NCI-H1092 (cell line): ENCODE measurements at regions not wholly inside any gene's neighbourhood (a gene's known extent, or its start where the extent isn't known, plus 50 kb on each side); places are given as distances from the start of the nearest gene placed in this dataset.
"Not testable (repeated sequence)": the region's sequence is repeated elsewhere in the genome, so short reads cannot be mapped to it uniquely, and the experiment has no call there.

Source experiments
- DNase-seq: peaks from one replicate; lab custom pipeline; 2025; lab: John Stamatoyannopoulos, UW

DNA sequence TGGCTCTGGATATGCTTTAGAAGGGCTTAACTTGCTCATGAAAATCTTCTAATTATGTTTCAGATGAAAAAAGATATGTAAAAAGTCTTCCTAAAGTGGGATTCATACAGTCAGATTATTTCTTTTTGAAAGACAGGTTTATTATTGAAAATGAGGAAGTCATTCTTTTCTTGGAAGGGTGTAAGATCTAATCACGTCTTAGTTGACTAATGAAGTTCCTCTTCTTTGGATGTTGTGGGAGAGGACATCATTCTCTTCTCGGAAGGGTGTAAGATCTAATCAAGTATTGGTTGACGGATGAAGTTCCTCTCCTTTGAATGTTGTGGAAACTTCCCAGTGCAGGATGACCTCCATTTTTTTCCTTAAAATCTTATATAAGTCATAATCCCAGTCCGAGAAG, 74.9 kb downstream of the ALG10 start:
- DNase-seq, result no peak

DNA sequence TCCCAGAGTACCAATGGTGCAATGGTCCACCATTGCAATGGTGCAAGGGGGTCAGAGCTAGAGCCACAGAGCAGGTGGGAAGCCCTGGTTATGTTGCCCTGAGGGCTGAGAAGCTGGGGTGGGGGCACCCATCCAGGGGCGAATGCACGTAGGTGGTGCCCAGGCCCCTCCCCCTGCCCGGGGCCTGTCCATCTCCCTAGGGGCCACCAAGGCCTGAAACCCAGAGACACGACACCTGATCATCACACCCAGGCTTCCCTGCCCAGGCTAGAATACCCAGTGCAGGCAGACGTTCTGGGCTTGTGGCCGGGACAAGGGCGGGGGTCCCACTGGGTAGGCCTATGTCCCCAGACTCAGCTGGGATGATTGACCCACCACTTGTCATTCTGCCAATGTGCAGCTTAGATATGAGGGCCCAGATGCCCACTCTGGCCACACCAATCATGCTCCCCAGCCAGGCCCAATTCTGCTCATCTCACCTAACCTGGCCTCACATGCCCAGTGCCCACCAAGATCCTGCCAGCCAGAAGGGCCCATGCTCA, 83.2 kb downstream of the ALG10 start:
- no peak for DNase-seq

- no peak for DNase-seq
These were observed 83.9 kb downstream of the ALG10 start for GRCh38 chr12:34106172-34106571.

- DNase-seq, result no peak
These were observed 84.7 kb downstream of the ALG10 start for GRCh38 chr12:34107016-34107415.

- DNase-seq, result no peak
These were observed 85.6 kb downstream of the ALG10 start for GRCh38 chr12:34107781-34108404.

DNA sequence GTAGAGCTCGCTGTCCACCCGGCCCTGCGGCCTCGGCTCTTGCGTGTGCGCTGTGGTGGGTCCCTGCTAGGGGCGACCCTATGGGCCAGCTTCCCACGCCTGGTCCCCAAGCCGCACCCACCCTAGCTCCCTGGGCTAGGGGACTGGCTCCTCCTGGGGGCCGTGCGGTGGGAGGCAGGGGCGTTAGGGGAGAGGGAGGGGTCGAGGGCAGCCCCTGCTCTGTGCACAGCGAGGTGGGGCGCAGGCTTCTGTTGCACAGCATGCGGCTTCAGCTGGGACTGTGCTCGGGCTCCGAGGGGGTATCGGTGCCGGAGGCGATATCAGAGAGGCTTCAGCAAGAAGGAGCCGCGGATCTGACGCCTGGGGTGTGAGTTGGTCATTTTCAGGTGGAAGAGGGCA, 86.1 kb downstream of the ALG10 start:
- DNase-seq, result no peak

DNA sequence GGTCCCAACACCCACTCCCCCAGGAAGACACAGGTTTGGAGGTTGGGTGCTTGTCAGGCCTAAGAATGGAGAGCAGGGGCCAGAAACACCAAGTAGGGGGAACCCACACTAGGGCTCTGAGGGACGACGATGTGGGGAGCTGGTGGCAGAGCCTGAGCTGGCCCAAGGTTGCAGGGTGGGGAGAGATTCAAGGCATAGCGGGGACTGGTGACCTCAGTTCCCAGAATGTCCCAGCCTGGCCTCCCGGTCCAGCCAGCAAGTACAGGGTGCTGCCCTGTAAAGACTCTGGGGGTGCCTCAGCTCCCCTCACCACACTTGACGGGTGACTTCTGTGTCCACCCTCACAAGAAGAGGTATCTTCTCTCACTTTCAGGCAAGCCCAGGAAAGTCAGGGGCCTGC, 86.7 kb downstream of the ALG10 start:
- DNase-seq, result no peak

- DNase-seq, result no peak
These were observed 87.1 kb downstream of the ALG10 start for GRCh38 chr12:34109390-34109789.

DNA sequence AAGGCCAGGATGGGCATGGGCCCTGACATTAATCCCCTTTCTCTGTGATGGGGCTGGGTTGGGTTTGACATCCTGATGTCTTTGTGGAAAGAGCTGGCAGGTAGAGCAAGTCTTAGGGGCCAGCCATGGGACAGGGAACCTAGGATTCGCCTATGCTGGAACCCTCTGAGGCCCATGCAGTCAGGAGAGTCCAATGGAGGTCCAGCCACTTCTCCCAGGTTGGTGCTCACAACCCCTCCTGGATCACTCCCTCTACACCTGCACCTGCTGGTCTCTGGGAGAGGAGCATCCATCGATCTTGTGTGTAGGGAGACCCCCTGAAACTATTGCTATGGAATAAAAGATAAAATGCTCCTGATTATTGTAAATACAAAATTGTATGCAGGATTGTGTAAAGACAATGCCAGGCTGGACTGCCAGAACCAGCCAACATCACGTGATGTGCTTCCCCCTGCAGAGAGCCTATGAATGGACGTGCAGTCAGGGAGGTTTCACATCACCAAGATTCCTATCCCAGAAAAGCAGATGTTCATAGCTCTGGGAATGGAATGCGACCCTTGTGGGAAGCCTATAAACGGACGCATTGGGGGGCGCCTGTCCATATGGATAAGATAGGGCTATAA, 87.7 kb downstream of the ALG10 start:
- DNase-seq, result not testable (repeated sequence)

DNA sequence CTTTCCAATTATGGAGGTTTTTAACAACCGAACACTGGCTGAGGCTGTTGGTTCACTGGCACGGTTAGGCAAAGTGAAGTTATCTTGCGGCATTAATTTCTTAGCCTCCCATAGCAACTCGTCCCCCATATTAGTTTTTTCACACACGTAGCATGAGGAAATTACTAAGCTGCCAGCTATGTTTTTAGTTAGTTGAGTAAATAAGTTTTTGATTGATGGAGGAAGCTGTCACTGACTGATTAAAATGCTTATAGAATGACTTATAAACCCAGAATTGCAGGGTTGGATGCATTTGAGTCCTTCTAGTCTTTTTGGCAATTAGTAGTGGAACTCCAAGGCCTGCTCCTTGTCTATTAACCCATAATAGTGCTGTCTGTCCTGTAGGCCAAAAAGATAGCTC, 97.1 kb downstream of the ALG10 start:
- DNase-seq, result no peak

DNA sequence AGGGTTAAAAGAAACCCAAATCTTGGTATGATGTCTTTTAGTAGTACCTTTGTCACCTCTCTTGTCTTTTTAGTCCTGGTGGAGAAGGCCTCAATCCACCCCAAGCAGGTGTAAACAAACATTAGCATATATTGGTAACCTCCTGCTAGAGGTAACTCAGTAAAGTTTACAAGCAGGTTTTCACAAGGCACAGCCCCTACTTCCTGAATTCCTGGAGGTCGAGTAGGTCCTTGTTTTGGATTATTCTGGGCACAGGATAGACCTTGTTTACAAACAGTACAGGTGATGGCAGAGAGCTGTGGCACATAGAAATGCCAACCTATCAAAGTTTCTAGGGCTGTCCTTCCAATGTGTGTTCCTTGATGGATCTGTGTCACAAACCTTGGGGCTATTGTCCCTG, 99.1 kb downstream of the ALG10 start:
- DNase-seq, result no peak

DNA sequence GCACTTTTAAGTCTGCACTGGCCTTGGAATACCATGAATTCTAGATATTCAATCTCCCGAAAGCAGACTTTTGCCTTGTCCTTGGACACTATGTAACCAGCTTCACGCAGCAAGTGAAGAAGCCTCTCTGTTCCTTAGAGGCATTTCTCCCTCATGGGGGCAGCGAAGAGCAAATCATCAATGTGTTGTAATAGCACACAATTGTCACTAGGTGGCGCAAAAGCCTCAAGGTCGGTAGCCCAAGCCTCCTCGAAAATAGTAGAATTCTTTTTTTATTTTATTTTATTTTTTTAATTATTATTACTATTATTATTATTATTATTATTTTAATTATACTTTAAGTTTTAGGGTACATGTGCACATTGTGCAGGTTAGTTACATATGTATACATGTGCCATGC, 100.8 kb downstream of the ALG10 start:
- DNase-seq, result peak; percentile 27

GRCh38 chr12:34124608-34125007, 102.3 kb downstream of the ALG10 start:
- DNase-seq, result no peak

DNA sequence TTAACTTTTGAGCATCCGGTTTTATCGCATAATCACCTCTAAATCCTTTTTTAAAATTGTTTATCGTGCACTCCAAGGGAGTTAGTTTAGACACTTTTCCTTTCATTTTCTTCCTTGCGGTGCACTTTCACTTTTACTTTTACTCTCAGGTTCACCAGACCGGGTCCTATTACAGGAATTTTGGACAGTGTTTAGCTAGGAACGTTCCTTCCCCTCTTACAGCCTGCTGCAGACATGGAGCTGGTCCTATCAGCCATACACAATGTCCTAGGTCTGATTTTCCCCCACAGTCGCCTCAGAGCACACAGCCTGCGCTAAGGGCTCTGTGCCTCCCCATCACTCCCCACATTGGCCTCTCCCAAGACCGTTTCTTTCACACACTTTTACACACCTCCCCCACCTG, 103.9 kb downstream of the ALG10 start:
- DNase-seq, result no peak

DNA sequence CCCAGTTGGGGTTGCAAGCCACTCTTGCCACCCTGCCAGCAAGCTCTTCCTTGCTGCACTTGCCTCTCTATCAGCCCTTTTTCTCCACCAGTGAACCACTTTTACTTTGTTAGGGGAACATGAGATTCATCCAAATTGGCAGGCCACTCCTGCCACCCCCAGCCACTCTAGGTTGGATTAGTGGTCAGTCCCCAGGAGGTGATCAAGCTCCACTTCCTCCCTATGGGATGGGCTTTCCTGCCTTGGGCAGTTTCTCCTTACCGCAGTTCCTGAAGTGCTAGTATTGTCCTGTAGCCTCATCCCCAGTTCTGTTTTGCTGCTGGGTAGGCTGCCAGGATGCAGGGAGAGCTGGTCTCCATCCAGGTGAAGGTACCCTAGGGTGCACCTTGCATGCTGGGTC, 104.5 kb downstream of the ALG10 start:
- no peak for DNase-seq

- DNase-seq, result not testable (repeated sequence)
These were observed 105.1 kb downstream of the ALG10 start for GRCh38 chr12:34127379-34127778.

GRCh38 chr12:34142430-34142829, 120.1 kb downstream of the ALG10 start:
- no peak for DNase-seq

- no peak for DNase-seq
These were observed 128.7 kb downstream of the ALG10 start for GRCh38 chr12:34151019-34151418.

- no peak for DNase-seq
These were observed 141.1 kb downstream of the ALG10 start for GRCh38 chr12:34163443-34163842.

DNA sequence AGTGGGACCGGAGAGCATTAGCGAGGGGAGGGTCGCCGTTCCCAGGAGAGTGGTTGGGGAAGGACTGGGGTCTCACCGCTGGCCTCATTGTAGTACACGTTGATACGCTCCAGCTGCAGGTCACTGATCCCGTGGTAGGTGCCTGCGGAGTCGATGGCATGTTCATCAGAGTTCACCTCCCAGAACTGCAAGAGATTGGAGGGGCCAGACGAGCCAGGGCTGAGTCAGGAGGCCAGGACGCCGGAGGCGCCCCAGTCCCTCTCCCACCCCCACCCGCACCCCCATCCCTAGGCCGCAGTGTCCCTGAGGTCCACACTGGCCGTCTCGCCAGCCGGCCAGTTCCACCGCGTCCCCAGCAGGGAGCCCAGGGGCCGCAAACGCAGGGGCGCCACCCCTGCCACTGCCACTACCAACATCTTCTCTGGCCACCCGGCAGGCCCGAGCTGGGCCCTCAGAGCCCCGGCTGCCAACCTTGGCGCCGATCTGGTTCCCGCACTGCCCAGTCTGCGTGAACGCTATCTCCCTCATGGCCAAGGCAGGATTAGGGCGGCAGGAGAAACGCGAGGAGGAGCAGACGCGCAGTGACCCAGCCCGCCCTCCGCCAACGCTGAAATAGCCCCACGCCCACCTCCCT, 144.2 kb downstream of the ALG10 start:
- no peak for DNase-seq

DNA sequence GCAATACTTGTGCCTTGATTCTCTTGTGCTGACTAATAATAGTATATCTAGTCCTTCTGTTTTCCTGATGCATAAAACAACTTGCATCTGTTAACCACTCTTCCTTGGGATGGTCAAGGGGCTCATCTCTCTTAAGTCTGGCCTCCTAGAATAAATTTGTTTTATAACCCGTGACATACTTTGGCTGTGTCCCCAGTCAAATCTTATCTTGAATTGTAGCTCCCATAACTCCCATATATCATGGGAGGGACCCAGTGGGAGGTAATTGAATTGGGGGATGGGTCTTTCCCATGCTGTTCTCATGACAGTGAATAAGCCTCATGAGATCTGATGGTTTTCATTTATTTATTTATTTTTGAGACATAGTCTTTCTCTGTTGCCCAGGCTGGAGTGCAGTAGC, 146.2 kb downstream of the ALG10 start:
- DNase-seq, result not testable (repeated sequence)

DNA sequence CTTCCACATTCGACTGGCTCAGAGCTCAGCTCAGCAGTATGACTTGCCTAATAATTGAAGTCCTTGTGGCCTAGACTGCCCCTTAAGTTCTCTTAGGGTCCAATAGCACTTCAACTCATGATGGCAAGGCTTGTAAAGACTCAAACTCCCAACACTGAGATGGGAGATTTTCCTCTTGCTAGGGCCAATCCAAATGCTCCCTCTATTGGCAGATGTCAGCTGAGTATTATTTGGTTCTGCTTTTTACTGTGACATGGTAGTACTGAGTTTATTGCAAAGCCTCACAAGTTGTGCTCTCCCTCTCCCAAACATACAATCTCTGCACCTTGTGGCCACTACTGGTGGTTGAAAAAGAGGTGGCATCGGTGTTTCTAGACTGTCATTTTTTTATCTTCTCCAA, 164.2 kb downstream of the ALG10 start:
- no peak for DNase-seq

GRCh38 chr12:34188974-34189373, 166.7 kb downstream of the ALG10 start:
- DNase-seq, result no peak
